K562 (cell line): ENCODE measurements at regions not wholly inside any gene's neighbourhood (a gene's known extent, or its start where the extent isn't known, plus 50 kb on each side); places are given as distances from the start of the nearest gene placed in this dataset.

Experiments used
- CCNT2 ChIP-seq: IDR thresholded peaks from 2 replicates; pipeline ENCODE4 v1.6.1; 2011; ENCODE audit warnings: borderline replicate concordance, low read depth, mild to moderate bottlenecking, moderate library complexity, mixed read lengths, low read length; ENCODE audit not compliant: insufficient read length; ENCODE audit errors: extremely low read depth
- EGR1 ChIP-seq: fragments of 450-650 bp; conservative IDR thresholded peaks from 2 replicates; pipeline ENCODE4 v1.6.1; 2017; ENCODE audit warnings: mild to moderate bottlenecking
- GTF2A2 ChIP-seq: IDR thresholded peaks from 2 replicates; pipeline ENCODE4 v1.6.1; 2016; ENCODE audit warnings: mild to moderate bottlenecking, missing genetic modification characterization, missing compliant biosample characterization
- LARP7 ChIP-seq: fragments of 450-650 bp; IDR thresholded peaks from 2 replicates; pipeline ENCODE4 v1.6.1; 2016
- NCOA1 ChIP-seq: fragments of 450-650 bp; IDR thresholded peaks from 2 replicates; pipeline ENCODE4 v1.6.1; 2016; ENCODE audit warnings: low read depth
- PPARD ChIP-seq: fragments of 250-450 bp; sonication (Bioruptor Pico); IDR thresholded peaks from 2 replicates; pipeline ENCODE4 v1.8.0; 2022; ENCODE audit warnings: inconsistent platforms, mild to moderate bottlenecking, moderate library complexity
- PTTG1 ChIP-seq: fragments of 450-650 bp; IDR thresholded peaks from 2 replicates; pipeline ENCODE4 v1.6.1; 2016; ENCODE audit warnings: low read depth, mild to moderate bottlenecking, missing genetic modification characterization, missing compliant biosample characterization
- RFX7 ChIP-seq: fragments of 250-450 bp; sonication (Bioruptor Pico); IDR thresholded peaks from 2 replicates; pipeline ENCODE4 v1.5.1; 2021; ENCODE audit warnings: mild to moderate bottlenecking
- SP2 ChIP-seq: IDR thresholded peaks from 2 replicates; pipeline ENCODE4 v1.6.1; 2011; ENCODE audit warnings: mild to moderate bottlenecking, low read depth, low read length, moderate library complexity; ENCODE audit not compliant: poor library complexity, severe bottlenecking; ENCODE audit errors: extremely low read depth
- STAT5A ChIP-seq: IDR thresholded peaks from 2 replicates; pipeline ENCODE4 v1.6.1; 2012; ENCODE audit warnings: low read length, inconsistent platforms, borderline replicate concordance
- TF ChIP-seq, protein P1 (sequence below): IDR thresholded peaks from 3 replicates; pipeline ENCODE4 v1.6.1; 2011; ENCODE audit warnings: borderline replicate concordance, mild to moderate bottlenecking, moderate library complexity; ENCODE audit not compliant: insufficient read length; ENCODE audit errors: extremely low read depth
- TF ChIP-seq, protein P2 (sequence below): IDR thresholded peaks from 2 replicates; pipeline ENCODE4 v1.6.1; 2012; ENCODE audit warnings: low read depth, low read length, improper control_type of control experiment, borderline replicate concordance
- TF ChIP-seq, protein P3 (sequence below): fragments of 450-650 bp; IDR thresholded peaks from 2 replicates; pipeline ENCODE4 v1.6.1; 2017; ENCODE audit warnings: antibody characterized with exemption
- TF ChIP-seq, protein P4 (sequence below): fragments of 250-450 bp; sonication (Bioruptor Pico); IDR thresholded peaks from 2 replicates; pipeline ENCODE4 v1.8.0; 2021; ENCODE audit warnings: borderline replicate concordance, mild to moderate bottlenecking, moderate library complexity; ENCODE audit not compliant: poor library complexity, severe bottlenecking
- TF ChIP-seq, protein P5 (sequence below): sonication (generic); formaldehyde crosslinking; IDR thresholded peaks from 2 replicates; pipeline ENCODE4 v1.8.0; 2023; ENCODE audit warnings: mild to moderate bottlenecking, missing genetic modification reagents

DNA sequence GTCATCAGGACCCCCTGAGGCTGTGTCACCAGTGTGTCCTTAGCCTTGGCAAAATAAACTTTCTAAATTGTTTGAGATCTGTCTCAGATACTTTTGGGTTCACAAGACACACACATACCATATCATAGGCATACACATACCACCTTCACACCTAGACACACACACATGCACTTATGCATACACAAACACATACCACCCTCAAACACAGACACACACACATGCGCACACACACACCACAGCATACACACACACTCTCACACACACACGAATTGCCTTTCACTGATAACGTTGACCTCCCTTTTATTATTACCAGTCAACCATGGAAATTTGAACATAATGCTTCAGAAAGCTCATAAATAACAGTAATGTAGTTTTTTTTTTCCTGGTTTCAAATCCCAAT lies 108.6 kb upstream of the MYLIP start (continued):
- TF ChIP-seq, protein P1, sequence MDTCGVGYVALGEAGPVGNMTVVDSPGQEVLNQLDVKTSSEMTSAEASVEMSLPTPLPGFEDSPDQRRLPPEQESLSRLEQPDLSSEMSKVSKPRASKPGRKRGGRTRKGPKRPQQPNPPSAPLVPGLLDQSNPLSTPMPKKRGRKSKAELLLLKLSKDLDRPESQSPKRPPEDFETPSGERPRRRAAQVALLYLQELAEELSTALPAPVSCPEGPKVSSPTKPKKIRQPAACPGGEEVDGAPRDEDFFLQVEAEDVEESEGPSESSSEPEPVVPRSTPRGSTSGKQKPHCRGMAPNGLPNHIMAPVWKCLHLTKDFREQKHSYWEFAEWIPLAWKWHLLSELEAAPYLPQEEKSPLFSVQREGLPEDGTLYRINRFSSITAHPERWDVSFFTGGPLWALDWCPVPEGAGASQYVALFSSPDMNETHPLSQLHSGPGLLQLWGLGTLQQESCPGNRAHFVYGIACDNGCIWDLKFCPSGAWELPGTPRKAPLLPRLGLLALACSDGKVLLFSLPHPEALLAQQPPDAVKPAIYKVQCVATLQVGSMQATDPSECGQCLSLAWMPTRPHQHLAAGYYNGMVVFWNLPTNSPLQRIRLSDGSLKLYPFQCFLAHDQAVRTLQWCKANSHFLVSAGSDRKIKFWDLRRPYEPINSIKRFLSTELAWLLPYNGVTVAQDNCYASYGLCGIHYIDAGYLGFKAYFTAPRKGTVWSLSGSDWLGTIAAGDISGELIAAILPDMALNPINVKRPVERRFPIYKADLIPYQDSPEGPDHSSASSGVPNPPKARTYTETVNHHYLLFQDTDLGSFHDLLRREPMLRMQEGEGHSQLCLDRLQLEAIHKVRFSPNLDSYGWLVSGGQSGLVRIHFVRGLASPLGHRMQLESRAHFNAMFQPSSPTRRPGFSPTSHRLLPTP, result no peak
- TF ChIP-seq GTF2A2 (tag), result no peak
- TF ChIP-seq, protein P2, sequence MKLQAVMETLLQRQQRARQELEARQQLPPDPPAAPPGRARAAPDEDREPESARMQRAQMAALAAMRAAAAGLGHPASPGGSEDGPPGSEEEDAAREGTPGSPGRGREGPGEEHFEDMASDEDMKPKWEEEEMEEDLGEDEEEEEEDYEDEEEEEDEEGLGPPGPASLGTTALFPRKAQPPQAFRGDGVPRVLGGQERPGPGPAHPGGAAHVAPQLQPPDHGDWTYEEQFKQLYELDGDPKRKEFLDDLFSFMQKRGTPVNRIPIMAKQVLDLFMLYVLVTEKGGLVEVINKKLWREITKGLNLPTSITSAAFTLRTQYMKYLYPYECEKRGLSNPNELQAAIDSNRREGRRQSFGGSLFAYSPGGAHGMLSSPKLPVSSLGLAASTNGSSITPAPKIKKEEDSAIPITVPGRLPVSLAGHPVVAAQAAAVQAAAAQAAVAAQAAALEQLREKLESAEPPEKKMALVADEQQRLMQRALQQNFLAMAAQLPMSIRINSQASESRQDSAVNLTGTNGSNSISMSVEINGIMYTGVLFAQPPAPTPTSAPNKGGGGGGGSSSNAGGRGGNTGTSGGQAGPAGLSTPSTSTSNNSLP, result no peak
- TF ChIP-seq SP2, result no peak
- TF ChIP-seq PTTG1, result no peak
- TF ChIP-seq, protein P3, sequence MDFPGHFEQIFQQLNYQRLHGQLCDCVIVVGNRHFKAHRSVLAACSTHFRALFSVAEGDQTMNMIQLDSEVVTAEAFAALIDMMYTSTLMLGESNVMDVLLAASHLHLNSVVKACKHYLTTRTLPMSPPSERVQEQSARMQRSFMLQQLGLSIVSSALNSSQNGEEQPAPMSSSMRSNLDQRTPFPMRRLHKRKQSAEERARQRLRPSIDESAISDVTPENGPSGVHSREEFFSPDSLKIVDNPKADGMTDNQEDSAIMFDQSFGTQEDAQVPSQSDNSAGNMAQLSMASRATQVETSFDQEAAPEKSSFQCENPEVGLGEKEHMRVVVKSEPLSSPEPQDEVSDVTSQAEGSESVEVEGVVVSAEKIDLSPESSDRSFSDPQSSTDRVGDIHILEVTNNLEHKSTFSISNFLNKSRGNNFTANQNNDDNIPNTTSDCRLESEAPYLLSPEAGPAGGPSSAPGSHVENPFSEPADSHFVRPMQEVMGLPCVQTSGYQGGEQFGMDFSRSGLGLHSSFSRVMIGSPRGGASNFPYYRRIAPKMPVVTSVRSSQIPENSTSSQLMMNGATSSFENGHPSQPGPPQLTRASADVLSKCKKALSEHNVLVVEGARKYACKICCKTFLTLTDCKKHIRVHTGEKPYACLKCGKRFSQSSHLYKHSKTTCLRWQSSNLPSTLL, result no peak
- TF ChIP-seq RFX7 (CRISPR knock-in tag), result no peak
- TF ChIP-seq, protein P4, sequence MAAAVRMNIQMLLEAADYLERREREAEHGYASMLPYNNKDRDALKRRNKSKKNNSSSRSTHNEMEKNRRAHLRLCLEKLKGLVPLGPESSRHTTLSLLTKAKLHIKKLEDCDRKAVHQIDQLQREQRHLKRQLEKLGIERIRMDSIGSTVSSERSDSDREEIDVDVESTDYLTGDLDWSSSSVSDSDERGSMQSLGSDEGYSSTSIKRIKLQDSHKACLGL (CRISPR knock-in tag), result no peak
- no peak for TF ChIP-seq CCNT2
- TF ChIP-seq, protein P5, sequence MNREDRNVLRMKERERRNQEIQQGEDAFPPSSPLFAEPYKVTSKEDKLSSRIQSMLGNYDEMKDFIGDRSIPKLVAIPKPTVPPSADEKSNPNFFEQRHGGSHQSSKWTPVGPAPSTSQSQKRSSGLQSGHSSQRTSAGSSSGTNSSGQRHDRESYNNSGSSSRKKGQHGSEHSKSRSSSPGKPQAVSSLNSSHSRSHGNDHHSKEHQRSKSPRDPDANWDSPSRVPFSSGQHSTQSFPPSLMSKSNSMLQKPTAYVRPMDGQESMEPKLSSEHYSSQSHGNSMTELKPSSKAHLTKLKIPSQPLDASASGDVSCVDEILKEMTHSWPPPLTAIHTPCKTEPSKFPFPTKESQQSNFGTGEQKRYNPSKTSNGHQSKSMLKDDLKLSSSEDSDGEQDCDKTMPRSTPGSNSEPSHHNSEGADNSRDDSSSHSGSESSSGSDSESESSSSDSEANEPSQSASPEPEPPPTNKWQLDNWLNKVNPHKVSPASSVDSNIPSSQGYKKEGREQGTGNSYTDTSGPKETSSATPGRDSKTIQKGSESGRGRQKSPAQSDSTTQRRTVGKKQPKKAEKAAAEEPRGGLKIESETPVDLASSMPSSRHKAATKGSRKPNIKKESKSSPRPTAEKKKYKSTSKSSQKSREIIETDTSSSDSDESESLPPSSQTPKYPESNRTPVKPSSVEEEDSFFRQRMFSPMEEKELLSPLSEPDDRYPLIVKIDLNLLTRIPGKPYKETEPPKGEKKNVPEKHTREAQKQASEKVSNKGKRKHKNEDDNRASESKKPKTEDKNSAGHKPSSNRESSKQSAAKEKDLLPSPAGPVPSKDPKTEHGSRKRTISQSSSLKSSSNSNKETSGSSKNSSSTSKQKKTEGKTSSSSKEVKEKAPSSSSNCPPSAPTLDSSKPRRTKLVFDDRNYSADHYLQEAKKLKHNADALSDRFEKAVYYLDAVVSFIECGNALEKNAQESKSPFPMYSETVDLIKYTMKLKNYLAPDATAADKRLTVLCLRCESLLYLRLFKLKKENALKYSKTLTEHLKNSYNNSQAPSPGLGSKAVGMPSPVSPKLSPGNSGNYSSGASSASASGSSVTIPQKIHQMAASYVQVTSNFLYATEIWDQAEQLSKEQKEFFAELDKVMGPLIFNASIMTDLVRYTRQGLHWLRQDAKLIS, result no peak
- TF ChIP-seq PPARD (CRISPR knock-in tag), result no peak
- no peak for TF ChIP-seq STAT5A
- 0 out of 2 replicates have a peak, but pooled peaks have one; percentile 21 for TF ChIP-seq LARP7
- TF ChIP-seq NCOA1, result no peak
- TF ChIP-seq EGR1, result no peak
